ENCODE measurements at regions not wholly inside any gene's neighbourhood (a gene's known extent, or its start where the extent isn't known, plus 50 kb on each side); places are given as distances from the start of the nearest gene placed in this dataset.

GRCh38 chr2:194721227-194721626, 935.8 kb upstream of the SLC39A10 start:
- TF ChIP-seq CTCF (IDR thresholded peaks at IDR 0.05) (no peak), POLR2A (IDR thresholded peaks at IDR 0.05) (no peak), EP300 (IDR thresholded peaks at IDR 0.05) (no peak)

Data from sigmoid colon (tissue), 4 donors.